ENCODE measurements at regions not wholly inside any gene's neighbourhood (a gene's known extent, or its start where the extent isn't known, plus 50 kb on each side); places are given as distances from the start of the nearest gene placed in this dataset.

- Histone ChIP-seq H3K4me3 (no peak overlapping the region), H3K4me1 (no peaks in the 10 kb centered on the region), H3K9me3 (peaks cover 0 to 3% (median 0%) of the 10 kb centered on the region in 3 donors), H3K27ac (no peak overlapping the region), H3K36me3 (no peaks in the 10 kb centered on the region), H3K27me3 (no peaks in the 10 kb centered on the region)
- DNase-seq = no peak
- WGBS, 2 donors = 62 to 71% methylated on average over 4 of the region's 4 CpGs
- no peak for TF ChIP-seq POLR2A (IDR thresholded peaks at IDR 0.05)
- no peak for TF ChIP-seq CTCF (IDR thresholded peaks at IDR 0.05)
- intact Hi-C loops (cut with DNase I) = no loop called here
Measured at GRCh38 chr2:220396287-220396686, 768.9 kb downstream of the SLC4A3 start.

GRCh38 chr2:220410296-220410695 lies 782.9 kb downstream of the SLC4A3 start:
- WGBS, 2 donors = 58 to 100% methylated on average over 1 of the region's 1 CpG
- TF ChIP-seq POLR2A (IDR thresholded peaks at IDR 0.05) = no peak
- TF ChIP-seq CTCF (IDR thresholded peaks at IDR 0.05) = no peak
- intact Hi-C loops (cut with DNase I) = no loop called here
- Histone ChIP-seq H3K27ac (no peak overlapping the region), H3K9me3 (peaks cover 0 to 39% (median 12%) of the 10 kb centered on the region in 3 donors), H3K4me3 (no peak overlapping the region), H3K36me3 (no peaks in the 10 kb centered on the region), H3K4me1 (no peaks in the 10 kb centered on the region), H3K27me3 (no peaks in the 10 kb centered on the region)
- no peak for DNase-seq

GRCh38 chr2:220417503-220417902 lies 790.1 kb downstream of the SLC4A3 start:
- TF ChIP-seq CTCF (IDR thresholded peaks at IDR 0.05) = no peak
- TF ChIP-seq POLR2A (IDR thresholded peaks at IDR 0.05) = no peak
- WGBS, 2 donors = 68 to 85% methylated on average over 6 to 7 of the region's 7 CpGs
- H3K27ac ChIP-seq = no peak overlapping the region
- no peaks in the 10 kb centered on the region for H3K36me3 ChIP-seq
- DNase-seq = no peak
- no peaks in the 10 kb centered on the region for H3K27me3 ChIP-seq
- no peaks in the 10 kb centered on the region for H3K9me3 ChIP-seq
- H3K4me3 ChIP-seq = no peak overlapping the region
- no peaks in the 10 kb centered on the region for H3K4me1 ChIP-seq
- intact Hi-C loops (cut with DNase I) = no loop called here

- no peaks in the 10 kb centered on the region for H3K27me3 ChIP-seq
- H3K9me3 ChIP-seq = no peaks in the 10 kb centered on the region
- DNase-seq = no peak
- H3K4me1 ChIP-seq = no peaks in the 10 kb centered on the region
- TF ChIP-seq CTCF (IDR thresholded peaks at IDR 0.05) (no peak), POLR2A (IDR thresholded peaks at IDR 0.05) (no peak)
- no peak overlapping the region for H3K27ac ChIP-seq
- no peaks in the 10 kb centered on the region for H3K36me3 ChIP-seq
- intact Hi-C loops (cut with DNase I) = no loop called here
- WGBS, 2 donors = 42 to 47% methylated on average over 4 of the region's 4 CpGs
- H3K4me3 ChIP-seq = no peak overlapping the region
Measured at GRCh38 chr2:220419647-220420046, 792.2 kb downstream of the SLC4A3 start.

- Histone ChIP-seq H3K9me3 (no peaks in the 10 kb centered on the region), H3K4me3 (no peak overlapping the region), H3K4me1 (no peaks in the 10 kb centered on the region), H3K27me3 (no peaks in the 10 kb centered on the region), H3K36me3 (no peaks in the 10 kb centered on the region), H3K27ac (no peak overlapping the region)
- intact Hi-C loops (cut with DNase I) = no loop called here
- DNase-seq = no peak
- TF ChIP-seq POLR2A (IDR thresholded peaks at IDR 0.05) (no peak), CTCF (IDR thresholded peaks at IDR 0.05) (no peak)
Measured at GRCh38 chr2:220420820-220421219, 793.4 kb downstream of the SLC4A3 start.
